ENCODE measurements at regions not wholly inside any gene's neighbourhood (a gene's known extent, or its start where the extent isn't known, plus 50 kb on each side); places are given as distances from the start of the nearest gene placed in this dataset.

DNA sequence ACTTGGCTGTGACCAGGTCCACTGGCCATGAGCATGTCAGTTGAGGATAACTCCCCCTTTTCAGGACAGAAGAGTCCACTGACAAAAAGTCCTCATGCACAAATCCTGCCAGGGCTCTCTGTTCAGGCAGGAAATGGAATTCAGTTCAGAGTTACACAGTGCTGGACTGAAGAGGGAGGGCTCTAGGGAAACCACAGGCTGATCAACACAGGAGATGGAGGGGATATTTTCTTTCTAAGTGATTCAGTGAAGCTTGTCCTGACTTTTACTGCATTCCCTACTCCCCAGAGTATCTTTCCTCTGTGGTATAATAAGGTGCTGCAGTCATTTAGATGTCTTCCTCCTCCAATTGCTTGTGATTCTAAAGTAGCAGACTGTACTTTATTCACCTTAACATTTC is 335.5 kb upstream of the IGFBP7 start:
- DNase-seq (ENCODE audit: extremely low spot score in 2 of 2) = no peak
- Histone ChIP-seq H3K27me3 (no peaks in the 10 kb centered on the region), H3K27ac (no peak overlapping the region), H3K4me1 (no peaks in the 10 kb centered on the region), H3K9me3 (no peaks in the 10 kb centered on the region), H3K4me3 (no peak overlapping the region), H3K36me3 (no peaks in the 10 kb centered on the region)
- TF ChIP-seq POLR2AphosphoS5 (IDR thresholded peaks at IDR 0.05; ENCODE audit: insufficient read depth in 1 of 2, low read depth in 1 of 2) (no peak), POLR2A (IDR thresholded peaks at IDR 0.05) (no peak)
- TF ChIP-seq, protein P1, sequence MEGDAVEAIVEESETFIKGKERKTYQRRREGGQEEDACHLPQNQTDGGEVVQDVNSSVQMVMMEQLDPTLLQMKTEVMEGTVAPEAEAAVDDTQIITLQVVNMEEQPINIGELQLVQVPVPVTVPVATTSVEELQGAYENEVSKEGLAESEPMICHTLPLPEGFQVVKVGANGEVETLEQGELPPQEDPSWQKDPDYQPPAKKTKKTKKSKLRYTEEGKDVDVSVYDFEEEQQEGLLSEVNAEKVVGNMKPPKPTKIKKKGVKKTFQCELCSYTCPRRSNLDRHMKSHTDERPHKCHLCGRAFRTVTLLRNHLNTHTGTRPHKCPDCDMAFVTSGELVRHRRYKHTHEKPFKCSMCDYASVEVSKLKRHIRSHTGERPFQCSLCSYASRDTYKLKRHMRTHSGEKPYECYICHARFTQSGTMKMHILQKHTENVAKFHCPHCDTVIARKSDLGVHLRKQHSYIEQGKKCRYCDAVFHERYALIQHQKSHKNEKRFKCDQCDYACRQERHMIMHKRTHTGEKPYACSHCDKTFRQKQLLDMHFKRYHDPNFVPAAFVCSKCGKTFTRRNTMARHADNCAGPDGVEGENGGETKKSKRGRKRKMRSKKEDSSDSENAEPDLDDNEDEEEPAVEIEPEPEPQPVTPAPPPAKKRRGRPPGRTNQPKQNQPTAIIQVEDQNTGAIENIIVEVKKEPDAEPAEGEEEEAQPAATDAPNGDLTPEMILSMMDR (IDR thresholded peaks at IDR 0.05) = no peak
- intact Hi-C loops (cut with DNase I) = no loop called here

GRCh38 chr4:57444671-57445070 is 334.5 kb upstream of the IGFBP7 start:
- H3K36me3 ChIP-seq = no peaks in the 10 kb centered on the region
- intact Hi-C loops (cut with DNase I) = no loop called here
- no peaks in the 10 kb centered on the region for H3K4me1 ChIP-seq
- TF ChIP-seq, protein P1 (IDR thresholded peaks at IDR 0.05) = no peak
- TF ChIP-seq POLR2A (IDR thresholded peaks at IDR 0.05) (no peak), POLR2AphosphoS5 (IDR thresholded peaks at IDR 0.05; ENCODE audit: insufficient read depth in 1 of 2, low read depth in 1 of 2) (no peak)
- H3K9me3 ChIP-seq = no peaks in the 10 kb centered on the region
- H3K27me3 ChIP-seq = no peaks in the 10 kb centered on the region
- DNase-seq (ENCODE audit: extremely low spot score in 2 of 2) = no peak
- no peak overlapping the region for H3K4me3 ChIP-seq
- H3K27ac ChIP-seq = no peak overlapping the region

DNA sequence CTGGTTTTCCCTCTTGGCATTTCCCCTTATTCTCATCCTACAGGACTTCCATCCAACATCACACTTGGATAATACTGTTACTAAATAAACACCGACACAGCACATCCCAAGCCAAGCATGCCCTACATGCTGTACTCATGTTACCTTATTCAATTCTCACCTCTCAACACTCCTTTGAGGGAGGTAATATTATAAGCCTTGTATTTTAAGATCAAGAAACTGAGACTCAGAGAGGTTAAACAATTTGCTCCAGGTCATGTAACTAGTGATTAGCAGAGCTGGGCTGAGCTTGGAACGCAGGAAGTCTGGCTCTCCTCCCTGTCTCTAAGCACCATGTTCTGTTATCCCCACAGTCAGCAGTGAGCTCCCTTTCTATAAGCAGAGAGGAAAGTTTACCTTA is 333.6 kb upstream of the IGFBP7 start:
- Histone ChIP-seq H3K4me3 (no peak overlapping the region), H3K36me3 (no peaks in the 10 kb centered on the region), H3K4me1 (no peaks in the 10 kb centered on the region), H3K9me3 (no peaks in the 10 kb centered on the region), H3K27me3 (no peaks in the 10 kb centered on the region), H3K27ac (no peak overlapping the region)
- DNase-seq (ENCODE audit: extremely low spot score in 2 of 2) = no peak
- intact Hi-C loops (cut with DNase I) = no loop called here
- TF ChIP-seq POLR2AphosphoS5 (IDR thresholded peaks at IDR 0.05; ENCODE audit: insufficient read depth in 1 of 2, low read depth in 1 of 2) (no peak), POLR2A (IDR thresholded peaks at IDR 0.05) (no peak)
- TF ChIP-seq, protein P1 (IDR thresholded peaks at IDR 0.05) = no peak

DNA sequence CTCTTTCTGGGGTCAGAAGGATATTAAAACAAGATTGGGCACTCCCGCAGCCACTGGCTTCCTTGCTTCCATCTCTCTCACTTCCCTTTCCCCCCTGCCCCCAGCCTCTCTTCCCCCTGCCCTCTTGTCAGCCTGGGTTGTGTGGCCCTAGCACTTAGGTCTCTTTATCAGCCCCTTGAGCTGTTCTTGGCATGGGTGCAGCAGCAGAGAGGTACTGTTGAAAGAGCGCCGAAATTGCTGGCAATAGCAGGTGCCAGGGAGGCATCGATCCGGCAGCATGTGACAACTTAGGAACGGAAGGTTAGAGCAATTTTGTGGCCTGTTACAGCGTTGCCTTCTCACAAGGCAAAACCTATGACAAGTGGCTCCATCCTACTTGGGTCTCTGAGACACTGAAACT is 333.1 kb upstream of the IGFBP7 start:
- H3K36me3 ChIP-seq = no peaks in the 10 kb centered on the region
- TF ChIP-seq, protein P1 (IDR thresholded peaks at IDR 0.05) = no peak
- TF ChIP-seq POLR2AphosphoS5 (IDR thresholded peaks at IDR 0.05; ENCODE audit: insufficient read depth in 1 of 2, low read depth in 1 of 2) (no peak), POLR2A (IDR thresholded peaks at IDR 0.05) (no peak)
- intact Hi-C loops (cut with DNase I) = no loop called here
- DNase-seq (ENCODE audit: extremely low spot score in 2 of 2) = no peak
- no peaks in the 10 kb centered on the region for H3K4me1 ChIP-seq
- no peaks in the 10 kb centered on the region for H3K9me3 ChIP-seq
- no peak overlapping the region for H3K27ac ChIP-seq
- H3K27me3 ChIP-seq = no peaks in the 10 kb centered on the region
- H3K4me3 ChIP-seq = no peak overlapping the region

GRCh38 chr4:57442831-57443291 is 332.7 kb upstream of the IGFBP7 start:
- Histone ChIP-seq H3K27ac (no peak overlapping the region), H3K4me3 (no peak overlapping the region), H3K27me3 (no peaks in the 10 kb centered on the region), H3K4me1 (no peaks in the 10 kb centered on the region), H3K36me3 (no peaks in the 10 kb centered on the region), H3K9me3 (no peaks in the 10 kb centered on the region)
- intact Hi-C loops (cut with DNase I) = no loop called here
- no peak for DNase-seq (ENCODE audit: extremely low spot score in 2 of 2)
- no peak for TF ChIP-seq POLR2A (IDR thresholded peaks at IDR 0.05)
- TF ChIP-seq, protein P1 (IDR thresholded peaks at IDR 0.05) = peak; percentile 7 to 31 (median 23)
